ENCODE measurements at regions not wholly inside any gene's neighbourhood (a gene's known extent, or its start where the extent isn't known, plus 50 kb on each side); places are given as distances from the start of the nearest gene placed in this dataset.

- TF ChIP-seq CTCF (IDR thresholded peaks at IDR 0.05; ENCODE audit: low read length): no peak
- TF ChIP-seq EZH2 (IDR thresholded peaks at IDR 0.05; ENCODE audit: borderline replicate concordance, low read length): no peak
- no peaks in the 10 kb centered on the region for H3K9me3 ChIP-seq (ENCODE audit: low read length)
- H3K4me2 ChIP-seq (ENCODE audit: low read length): no peak overlapping the region
These were observed 233.1 kb downstream of the C1orf94 start for GRCh38 chr1:34409689-34410229.

GRCh38 chr1:34412598-34413370, 236.1 kb downstream of the C1orf94 start:
- Histone ChIP-seq H3K9me2 (ENCODE audit: low read depth, low read length) (no peaks in the 10 kb centered on the region), H3K27me3 (ENCODE audit: insufficient read depth, low read length) (no peaks in the 10 kb centered on the region), H3K4me3 (ENCODE audit: low read depth, low read length, poor library complexity, severe bottlenecking) (no peak overlapping the region), H3K79me2 (ENCODE audit: insufficient read depth, low read length) (no peaks in the 10 kb centered on the region), H3K9ac (ENCODE audit: low read length) (no peak overlapping the region), H3K4me1 (ENCODE audit: insufficient read depth, low read length, severe bottlenecking) (no peaks in the 10 kb centered on the region), H3F3A (ENCODE audit: insufficient read depth, low read length) (no peaks in the 10 kb centered on the region), H4K20me1 (ENCODE audit: insufficient read depth, low read length) (no peaks in the 10 kb centered on the region), H3K36me3 (ENCODE audit: insufficient read depth, low read length) (no peaks in the 10 kb centered on the region), H3K4me2 (ENCODE audit: low read length) (no peak overlapping the region), H2AFZ (ENCODE audit: low read length) (no peak overlapping the region), H3K27ac (ENCODE audit: low read depth, low read length, poor library complexity, severe bottlenecking) (no peak overlapping the region), H3K9me3 (ENCODE audit: low read length) (no peaks in the 10 kb centered on the region)
- TF ChIP-seq EZH2 (IDR thresholded peaks at IDR 0.05; ENCODE audit: borderline replicate concordance, low read length) (no peak), CTCF (IDR thresholded peaks at IDR 0.05; ENCODE audit: low read length) (no peak)

More at GRCh38 chr1:34409689-34410229, 233.1 kb downstream of the C1orf94 start:
- Histone ChIP-seq H2AFZ (ENCODE audit: low read length) (no peak overlapping the region), H3K9me2 (ENCODE audit: low read depth, low read length) (no peaks in the 10 kb centered on the region), H3K27me3 (ENCODE audit: insufficient read depth, low read length) (no peaks in the 10 kb centered on the region), H3K27ac (ENCODE audit: low read depth, low read length, poor library complexity, severe bottlenecking) (no peak overlapping the region), H3K4me1 (ENCODE audit: insufficient read depth, low read length, severe bottlenecking) (no peaks in the 10 kb centered on the region), H3K9ac (ENCODE audit: low read length) (no peak overlapping the region), H3K36me3 (ENCODE audit: insufficient read depth, low read length) (no peaks in the 10 kb centered on the region), H3F3A (ENCODE audit: insufficient read depth, low read length) (no peaks in the 10 kb centered on the region), H3K4me3 (ENCODE audit: low read depth, low read length, poor library complexity, severe bottlenecking) (no peak overlapping the region), H3K79me2 (ENCODE audit: insufficient read depth, low read length) (no peaks in the 10 kb centered on the region), H4K20me1 (ENCODE audit: insufficient read depth, low read length) (no peaks in the 10 kb centered on the region)

GRCh38 chr1:34415140-34415539, 238.4 kb downstream of the C1orf94 start:
- Histone ChIP-seq H3K4me2 (ENCODE audit: low read length) (no peak overlapping the region), H3K79me2 (ENCODE audit: insufficient read depth, low read length) (no peaks in the 10 kb centered on the region), H3F3A (ENCODE audit: insufficient read depth, low read length) (no peaks in the 10 kb centered on the region), H3K9ac (ENCODE audit: low read length) (no peak overlapping the region), H2AFZ (ENCODE audit: low read length) (no peak overlapping the region), H3K4me3 (ENCODE audit: low read depth, low read length, poor library complexity, severe bottlenecking) (no peak overlapping the region), H3K4me1 (ENCODE audit: insufficient read depth, low read length, severe bottlenecking) (no peaks in the 10 kb centered on the region), H3K27ac (ENCODE audit: low read depth, low read length, poor library complexity, severe bottlenecking) (no peak overlapping the region), H4K20me1 (ENCODE audit: insufficient read depth, low read length) (no peaks in the 10 kb centered on the region), H3K27me3 (ENCODE audit: insufficient read depth, low read length) (no peaks in the 10 kb centered on the region), H3K9me2 (ENCODE audit: low read depth, low read length) (no peaks in the 10 kb centered on the region), H3K36me3 (ENCODE audit: insufficient read depth, low read length) (no peaks in the 10 kb centered on the region), H3K9me3 (ENCODE audit: low read length) (no peaks in the 10 kb centered on the region)
- no peak for TF ChIP-seq EZH2 (IDR thresholded peaks at IDR 0.05; ENCODE audit: borderline replicate concordance, low read length)
- no peak for TF ChIP-seq CTCF (IDR thresholded peaks at IDR 0.05; ENCODE audit: low read length)
